ENCODE measurements at regions not wholly inside any gene's neighbourhood (a gene's known extent, or its start where the extent isn't known, plus 50 kb on each side); places are given as distances from the start of the nearest gene placed in this dataset.

- TF ChIP-seq SNAI2 (CRISPR knock-in tag; IDR thresholded peaks at IDR 0.05) (no peak), ISL1 (CRISPR knock-in tag; IDR thresholded peaks at IDR 0.05) (no peak), TSHZ2 (CRISPR knock-in tag; IDR thresholded peaks at IDR 0.05) (no peak), ZNF565 (CRISPR knock-in tag; conservative IDR thresholded peaks at IDR 0.05; ENCODE audit: low read depth) (no peak), CREB5 (CRISPR knock-in tag; IDR thresholded peaks at IDR 0.05; ENCODE audit: low read depth) (no peak), ZFP3 (CRISPR knock-in tag; IDR thresholded peaks at IDR 0.05) (no peak)
- ATAC-seq = no peak
Measured at GRCh38 chr3:125671461-125672243, 76.4 kb upstream of the OSBPL11 start.

- TF ChIP-seq BACH2 (CRISPR knock-in tag; IDR thresholded peaks at IDR 0.05; ENCODE audit: borderline replicate concordance) (no peak), CREB5 (CRISPR knock-in tag; IDR thresholded peaks at IDR 0.05; ENCODE audit: low read depth) (no peak), ISL1 (CRISPR knock-in tag; IDR thresholded peaks at IDR 0.05) (no peak), TSHZ2 (CRISPR knock-in tag; IDR thresholded peaks at IDR 0.05) (no peak), SNAI2 (CRISPR knock-in tag; IDR thresholded peaks at IDR 0.05) (no peak), ZFP30 (CRISPR knock-in tag; IDR thresholded peaks at IDR 0.05) (no peak), GLIS3 (CRISPR knock-in tag; IDR thresholded peaks at IDR 0.05) (no peak)
- ATAC-seq = no peak
Measured at GRCh38 chr3:125675791-125676190, 80.5 kb upstream of the OSBPL11 start.

GRCh38 chr3:125679258-125679657, 84.0 kb upstream of the OSBPL11 start:
- TF ChIP-seq TSHZ2 (CRISPR knock-in tag; IDR thresholded peaks at IDR 0.05) (no peak), TOX (CRISPR knock-in tag; IDR thresholded peaks at IDR 0.05; ENCODE audit: borderline replicate concordance) (no peak), CSDC2 (CRISPR knock-in tag; IDR thresholded peaks at IDR 0.05) (no peak), BACH2 (CRISPR knock-in tag; IDR thresholded peaks at IDR 0.05; ENCODE audit: borderline replicate concordance) (no peak), ISL1 (CRISPR knock-in tag; IDR thresholded peaks at IDR 0.05) (no peak), TCF4 (CRISPR knock-in tag; IDR thresholded peaks at IDR 0.05; ENCODE audit: borderline replicate concordance) (no peak), CREB5 (CRISPR knock-in tag; IDR thresholded peaks at IDR 0.05; ENCODE audit: low read depth) (no peak), ARNTL (CRISPR knock-in tag; IDR thresholded peaks at IDR 0.05; ENCODE audit: borderline replicate concordance, low read depth) (no peak)
- TF ChIP-seq, protein P1, sequence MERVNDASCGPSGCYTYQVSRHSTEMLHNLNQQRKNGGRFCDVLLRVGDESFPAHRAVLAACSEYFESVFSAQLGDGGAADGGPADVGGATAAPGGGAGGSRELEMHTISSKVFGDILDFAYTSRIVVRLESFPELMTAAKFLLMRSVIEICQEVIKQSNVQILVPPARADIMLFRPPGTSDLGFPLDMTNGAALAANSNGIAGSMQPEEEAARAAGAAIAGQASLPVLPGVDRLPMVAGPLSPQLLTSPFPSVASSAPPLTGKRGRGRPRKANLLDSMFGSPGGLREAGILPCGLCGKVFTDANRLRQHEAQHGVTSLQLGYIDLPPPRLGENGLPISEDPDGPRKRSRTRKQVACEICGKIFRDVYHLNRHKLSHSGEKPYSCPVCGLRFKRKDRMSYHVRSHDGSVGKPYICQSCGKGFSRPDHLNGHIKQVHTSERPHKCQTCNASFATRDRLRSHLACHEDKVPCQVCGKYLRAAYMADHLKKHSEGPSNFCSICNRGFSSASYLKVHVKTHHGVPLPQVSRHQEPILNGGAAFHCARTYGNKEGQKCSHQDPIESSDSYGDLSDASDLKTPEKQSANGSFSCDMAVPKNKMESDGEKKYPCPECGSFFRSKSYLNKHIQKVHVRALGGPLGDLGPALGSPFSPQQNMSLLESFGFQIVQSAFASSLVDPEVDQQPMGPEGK (CRISPR knock-in tag; IDR thresholded peaks at IDR 0.05; ENCODE audit: borderline replicate concordance) = no peak
- no peak for ATAC-seq
